CD14-positive monocyte (primary cell): ENCODE measurements at regions not wholly inside any gene's neighbourhood (a gene's known extent, or its start where the extent isn't known, plus 50 kb on each side); places are given as distances from the start of the nearest gene placed in this dataset.

Experiments used
- DNase-seq, 3 donors: peaks; one replicate each; pipeline ENCODE4 v3.0.0-alpha.2; 2011 to 2022
- H2AFZ ChIP-seq: 2 replicates; pipeline ENCODE4 v1.6.0; 2012; ENCODE audit warnings: mild to moderate bottlenecking, low read depth, low read length, inconsistent platforms; ENCODE audit not compliant: insufficient read depth, poor library complexity, severe bottlenecking
- H3K27ac ChIP-seq, 2 donors: 1 replicate in 1 of 2; 2 replicates in 1 of 2; pipeline ENCODE4 v1.5.1; 2012 to 2013; ENCODE audit warnings: low read length in 2 of 2, control low read depth in 1 of 2, inconsistent platforms in 1 of 2, low read depth in 1 of 2, mild to moderate bottlenecking in 1 of 2
- H3K27me3 ChIP-seq, 2 donors: one replicate each; pipeline versions ENCODE4 v1.6.0 to v1.6.1; 2011 to 2013; ENCODE audit warnings: low read length in 2 of 2; ENCODE audit not compliant: control insufficient read depth in 2 of 2, insufficient read depth in 2 of 2
- H3K36me3 ChIP-seq, 2 donors: replicated peaks in 1 of 2; 1 replicate in 1 of 2; 2 replicates in 1 of 2; pipeline versions ENCODE4 v1.5.1 to v1.6.1; 2012 to 2013; ENCODE audit warnings: low read length in 2 of 2, control low read depth in 1 of 2, inconsistent platforms in 1 of 2, mild to moderate bottlenecking in 1 of 2; ENCODE audit not compliant: insufficient read depth in 2 of 2, control insufficient read depth in 1 of 2
- H3K4me1 ChIP-seq, 2 donors: 1 replicate in 1 of 2; 2 replicates in 1 of 2; pipeline versions ENCODE4 v1.5.1 to v1.6.1; 2012 to 2013; ENCODE audit warnings: low read length in 2 of 2, control low read depth in 1 of 2, inconsistent platforms in 1 of 2, mild to moderate bottlenecking in 1 of 2, moderate library complexity in 1 of 2; ENCODE audit not compliant: insufficient read depth in 2 of 2, control insufficient read depth in 1 of 2
- H3K4me2 ChIP-seq: replicated peaks from 2 replicates; pipeline ENCODE3; 2012; ENCODE audit warnings: low read length, moderate library complexity, mild to moderate bottlenecking; ENCODE audit not compliant: poor library complexity, severe bottlenecking; ENCODE audit errors: extremely low read depth
- H3K4me3 ChIP-seq, 3 experiments: fragments of 200-600 bp in 1 of 3; sonication (generic) in 1 of 3; replicated peaks in 1 of 3; 1 replicate in 2 of 3; 2 replicates in 1 of 3; pipeline ENCODE4 v1.5.1; 2011 to 2013; ENCODE audit warnings: low read length in 3 of 3, mild to moderate bottlenecking in 3 of 3, control low read depth in 2 of 3, low read depth in 2 of 3, inconsistent platforms in 1 of 3, moderate library complexity in 1 of 3
- H3K79me2 ChIP-seq: 2 replicates; pipeline ENCODE4 v1.6.0; 2012; ENCODE audit warnings: mild to moderate bottlenecking, control low read depth, inconsistent platforms, low read length, moderate library complexity; ENCODE audit not compliant: insufficient read depth
- H3K9ac ChIP-seq: 2 replicates; pipeline ENCODE4 v1.6.0; 2017; ENCODE audit warnings: low read length, mild to moderate bottlenecking; ENCODE audit not compliant: insufficient read depth, poor library complexity, severe bottlenecking
- H3K9me3 ChIP-seq, 2 donors: replicated peaks in 1 of 2; 1 replicate in 1 of 2; 2 replicates in 1 of 2; pipeline versions ENCODE4 v1.5.1 to v1.6.1; 2012 to 2013; ENCODE audit warnings: low read length in 2 of 2, control low read depth in 1 of 2; ENCODE audit not compliant: control insufficient read depth in 1 of 2, insufficient read depth in 1 of 2
- H4K20me1 ChIP-seq: 2 replicates; pipeline ENCODE4 v1.6.0; 2012; ENCODE audit warnings: mild to moderate bottlenecking, low read length, control low read depth, moderate library complexity; ENCODE audit not compliant: insufficient read depth
- H3K27ac Mint-ChIP-seq, 7 donors: one replicate each; pipeline ENCODE4 v1.8.0; 2020; ENCODE audit warnings: mild to moderate bottlenecking in 7 of 7, mixed read lengths in 7 of 7, moderate library complexity in 6 of 7, inconsistent platforms in 2 of 7
- H3K27me3 Mint-ChIP-seq, 3 donors: one replicate each; pipeline ENCODE4 v1.8.0; 2021 to 2022; ENCODE audit warnings: low read depth in 3 of 3, mild to moderate bottlenecking in 3 of 3, mixed read lengths in 3 of 3, moderate library complexity in 3 of 3, inconsistent platforms in 1 of 3
- H3K36me3 Mint-ChIP-seq, 2 donors: one replicate each; pipeline ENCODE4 v1.8.0; 2020; ENCODE audit warnings: mixed read lengths in 2 of 2, inconsistent platforms in 1 of 2, mild to moderate bottlenecking in 1 of 2
- H3K4me1 Mint-ChIP-seq: one replicate; pipeline ENCODE4 v1.8.0; 2020; ENCODE audit warnings: mild to moderate bottlenecking, mixed read lengths
- H3K4me3 Mint-ChIP-seq, 2 donors: one replicate each; pipeline ENCODE4 v1.8.0; 2020; ENCODE audit warnings: mild to moderate bottlenecking in 2 of 2, mixed read lengths in 2 of 2, moderate library complexity in 1 of 2
- H3K9me3 Mint-ChIP-seq, 7 donors: one replicate each; pipeline ENCODE4 v1.8.0; 2020 to 2022; ENCODE audit warnings: mixed read lengths in 7 of 7, mild to moderate bottlenecking in 6 of 7, moderate library complexity in 6 of 7, inconsistent platforms in 2 of 7
- CTCF ChIP-seq: fragments of 200-600 bp; IDR thresholded peaks from one replicate; pipeline ENCODE4 v1.8.0; 2022; ENCODE audit warnings: antibody characterized with exemption, mild to moderate bottlenecking
- WGBS: methylation state at CpG from one replicate; pipeline ENCODE4 v1.1.5; 2013; ENCODE audit warnings: missing lambda C conversion rate; ENCODE audit not compliant: insufficient coverage; 5-methylcytosine and 5-hydroxymethylcytosine counted together
- intact Hi-C, 2 donors: fragments of 100-400 bp; cut with micrococcal nuclease; formaldehyde crosslinking; loops; one replicate each; pipeline versions ENCODE4 v1.15.0 to v1.15.1; 2023

- Histone ChIP-seq H3K4me2 (no peak overlapping the region), H3K27me3 (no peaks in the 10 kb centered on the region), H2AFZ (no peak overlapping the region), H3K4me1 (no peaks in the 10 kb centered on the region), H3K27ac (no peak overlapping the region), H3K9me3 (no peaks in the 10 kb centered on the region), H3K9ac (no peak overlapping the region), H3K36me3 (no peaks in the 10 kb centered on the region), H4K20me1 (no peaks in the 10 kb centered on the region), H3K79me2 (no peaks in the 10 kb centered on the region), H3K4me3 (no peak overlapping the region)
- no peak overlapping the region for H3K4me3 Mint-ChIP-seq
- intact Hi-C loops = no loop called here
- H3K9me3 Mint-ChIP-seq = peaks cover 0 to 2% (median 0%) of the 10 kb centered on the region in 7 donors
- H3K27me3 Mint-ChIP-seq = peaks cover 0 to 3% (median 2%) of the 10 kb centered on the region in 3 donors
- TF ChIP-seq CTCF = no peak
- no peaks in the 10 kb centered on the region for H3K4me1 Mint-ChIP-seq
- DNase-seq = no peak
- no peaks in the 10 kb centered on the region for H3K36me3 Mint-ChIP-seq
- H3K27ac Mint-ChIP-seq = no peak overlapping the region
- WGBS = 91% methylated on average over 4 of the region's 4 CpGs
Measured at GRCh38 chr15:98452238-98452637, 196.1 kb upstream of the IGF1R start.

- H3K9me3 Mint-ChIP-seq = peaks cover 0 to 10% (median 2%) of the 10 kb centered on the region in 7 donors
- no peak overlapping the region for H3K4me3 ChIP-seq
- peaks cover 2 to 9% (median 4%) of the 10 kb centered on the region in 3 donors for H3K27me3 Mint-ChIP-seq
Measured at GRCh38 chr15:98455904-98456303, 192.4 kb upstream of the IGF1R start.

More at GRCh38 chr15:98455904-98456303, 192.4 kb upstream of the IGF1R start:
- no peaks in the 10 kb centered on the region for H3K4me1 ChIP-seq
- H3K4me3 Mint-ChIP-seq = no peak overlapping the region
- DNase-seq = no peak
- no peak overlapping the region for H3K27ac ChIP-seq
- no peaks in the 10 kb centered on the region for H3K36me3 ChIP-seq
- no peak overlapping the region for H3K4me2 ChIP-seq
- no peak overlapping the region for H2AFZ ChIP-seq
- H3K27ac Mint-ChIP-seq = no peak overlapping the region
- TF ChIP-seq CTCF = no peak
- no peaks in the 10 kb centered on the region for H3K36me3 Mint-ChIP-seq
- H3K27me3 ChIP-seq = no peaks in the 10 kb centered on the region
- WGBS = 100% methylated on average over 3 of the region's 5 CpGs
- H3K4me1 Mint-ChIP-seq = no peaks in the 10 kb centered on the region
- intact Hi-C loops = no loop called here
- H3K9ac ChIP-seq = no peak overlapping the region
- no peaks in the 10 kb centered on the region for H3K9me3 ChIP-seq
- H4K20me1 ChIP-seq = no peaks in the 10 kb centered on the region
- no peaks in the 10 kb centered on the region for H3K79me2 ChIP-seq
